Psoas muscle (tissue), 7 donors: ENCODE measurements at regions not wholly inside any gene's neighbourhood (a gene's known extent, or its start where the extent isn't known, plus 50 kb on each side); places are given as distances from the start of the nearest gene placed in this dataset.

ENCODE experiments used
- ATAC-seq, 4 donors: fragments of 200-7000 bp; cut with Tn5 transposase; one replicate each; pipeline ENCODE4 v1.9.1; 2020; ENCODE audit warnings: moderate library complexity in 3 of 4, mild to moderate bottlenecking in 2 of 4
- DNase-seq, 2 donors: peaks; one replicate each; pipeline ENCODE4 v3.0.0-alpha.2; 2020
- H3K27ac ChIP-seq: fragments of 200-600 bp; one replicate; pipeline ENCODE4 v1.8.0; 2022
- H3K27me3 ChIP-seq, 3 donors: fragments of 200-600 bp in 1 of 3; one replicate each; pipeline versions ENCODE4 v1.6.1 to v1.8.0; 2013 to 2022; ENCODE audit warnings: low read length in 2 of 3, mild to moderate bottlenecking in 2 of 3, moderate library complexity in 1 of 3; ENCODE audit not compliant: insufficient read depth in 3 of 3
- H3K36me3 ChIP-seq, 2 donors: fragments of 200-600 bp in 1 of 2; one replicate each; pipeline versions ENCODE4 v1.6.1 to v1.8.0; 2013 to 2022; ENCODE audit warnings: low read depth in 1 of 2, mild to moderate bottlenecking in 1 of 2, moderate library complexity in 1 of 2; ENCODE audit not compliant: insufficient read depth in 1 of 2
- H3K4me1 ChIP-seq: fragments of 200-600 bp; one replicate; pipeline ENCODE4 v1.8.0; 2022
- H3K4me3 ChIP-seq: fragments of 200-600 bp; one replicate; pipeline ENCODE4 v1.8.0; 2022; ENCODE audit warnings: mild to moderate bottlenecking
- H3K9me3 ChIP-seq: fragments of 200-600 bp; one replicate; pipeline ENCODE4 v1.8.0; 2022
- WGBS, 3 donors: extraction: QIAGEN DNeasy Blood & Tissue Kit; methylation state at CpG; one replicate each; pipeline versions ENCODE4 v1.1.6 to v1.1.7; 2013; 5-methylcytosine and 5-hydroxymethylcytosine counted together
- intact Hi-C, 2 donors: fragments of 100-400 bp; cut with DNase I; formaldehyde crosslinking; loops; one replicate each; pipeline versions ENCODE4 v1.11.0 to v1.14.2; 2022
- TF ChIP-seq, protein P1 (sequence below): fragments of 200-600 bp; IDR thresholded peaks from one replicate; pipeline ENCODE4 v1.8.0; 2022; ENCODE audit warnings: antibody characterized with exemption
- donor health status: healthy with polysubstance abuse.
- donor health status: DM: no; HTN: no; CAD: no; lungs with moderate emphysema.
- donor health status: Bipolar disorder and iron deficiency.
- donor health status: healthy.
- donor health status: DM: yes; HTN: yes; CAD: no.
- donor health status: DM: no; HTN: no; CAD: no.
- donor health status: DM: yes; HTN: yes; CAD: no.

DNA sequence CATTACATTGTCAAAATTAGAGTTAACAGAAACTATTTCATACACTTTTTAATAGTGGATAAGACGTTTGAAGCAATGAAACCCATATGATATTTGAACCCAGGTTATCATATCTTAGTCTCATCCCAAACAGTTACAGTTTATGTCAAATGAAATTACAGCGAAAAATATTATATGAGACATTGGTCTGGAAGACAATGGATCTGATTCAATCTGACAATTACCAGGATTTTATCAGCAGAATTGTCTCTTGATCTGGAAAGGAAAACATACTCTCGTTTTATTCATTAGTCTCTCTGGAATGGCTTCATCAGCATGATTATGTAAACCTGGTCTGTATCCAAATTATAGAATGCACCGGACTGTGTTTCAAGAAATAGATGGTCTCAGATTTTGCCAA lies 818.6 kb downstream of the NCAM2 start:
- H3K27me3 ChIP-seq = no peaks in the 10 kb centered on the region
- DNase-seq = no peak
- no peaks in the 10 kb centered on the region for H3K9me3 ChIP-seq
- ATAC-seq = no peak
- intact Hi-C loops = no loop called here
- no peaks in the 10 kb centered on the region for H3K36me3 ChIP-seq
- 57 to 69% (median 64%) methylated on average over 4 of the region's 4 CpGs for WGBS, 3 donors
- TF ChIP-seq, protein P1, sequence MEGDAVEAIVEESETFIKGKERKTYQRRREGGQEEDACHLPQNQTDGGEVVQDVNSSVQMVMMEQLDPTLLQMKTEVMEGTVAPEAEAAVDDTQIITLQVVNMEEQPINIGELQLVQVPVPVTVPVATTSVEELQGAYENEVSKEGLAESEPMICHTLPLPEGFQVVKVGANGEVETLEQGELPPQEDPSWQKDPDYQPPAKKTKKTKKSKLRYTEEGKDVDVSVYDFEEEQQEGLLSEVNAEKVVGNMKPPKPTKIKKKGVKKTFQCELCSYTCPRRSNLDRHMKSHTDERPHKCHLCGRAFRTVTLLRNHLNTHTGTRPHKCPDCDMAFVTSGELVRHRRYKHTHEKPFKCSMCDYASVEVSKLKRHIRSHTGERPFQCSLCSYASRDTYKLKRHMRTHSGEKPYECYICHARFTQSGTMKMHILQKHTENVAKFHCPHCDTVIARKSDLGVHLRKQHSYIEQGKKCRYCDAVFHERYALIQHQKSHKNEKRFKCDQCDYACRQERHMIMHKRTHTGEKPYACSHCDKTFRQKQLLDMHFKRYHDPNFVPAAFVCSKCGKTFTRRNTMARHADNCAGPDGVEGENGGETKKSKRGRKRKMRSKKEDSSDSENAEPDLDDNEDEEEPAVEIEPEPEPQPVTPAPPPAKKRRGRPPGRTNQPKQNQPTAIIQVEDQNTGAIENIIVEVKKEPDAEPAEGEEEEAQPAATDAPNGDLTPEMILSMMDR = no peak
- H3K4me3 ChIP-seq = no peak overlapping the region
- H3K4me1 ChIP-seq = no peaks in the 10 kb centered on the region
- H3K27ac ChIP-seq = no peak overlapping the region

DNA sequence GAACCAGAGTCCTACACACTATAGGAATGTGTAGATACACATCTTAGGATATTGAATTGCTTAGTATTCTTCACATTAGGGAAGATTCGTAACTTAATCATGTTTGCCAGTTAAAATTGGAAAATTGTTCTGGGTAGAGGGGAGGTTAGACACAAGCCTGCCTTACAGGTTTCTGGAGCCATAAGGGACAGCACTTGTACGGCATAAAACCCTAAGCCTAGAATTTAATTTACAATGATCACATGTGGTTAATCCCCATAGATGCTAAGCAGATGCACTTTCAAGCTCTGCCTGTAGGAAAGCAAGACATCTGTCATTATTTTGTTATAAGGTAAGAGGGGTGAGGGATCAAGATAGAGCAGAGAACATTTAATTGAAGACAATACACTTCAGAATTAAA lies 820.7 kb downstream of the NCAM2 start:
- no peak overlapping the region for H3K27ac ChIP-seq
- 62 to 73% (median 69%) methylated on average over 2 of the region's 2 CpGs for WGBS, 3 donors
- TF ChIP-seq, protein P1 = no peak

DNA sequence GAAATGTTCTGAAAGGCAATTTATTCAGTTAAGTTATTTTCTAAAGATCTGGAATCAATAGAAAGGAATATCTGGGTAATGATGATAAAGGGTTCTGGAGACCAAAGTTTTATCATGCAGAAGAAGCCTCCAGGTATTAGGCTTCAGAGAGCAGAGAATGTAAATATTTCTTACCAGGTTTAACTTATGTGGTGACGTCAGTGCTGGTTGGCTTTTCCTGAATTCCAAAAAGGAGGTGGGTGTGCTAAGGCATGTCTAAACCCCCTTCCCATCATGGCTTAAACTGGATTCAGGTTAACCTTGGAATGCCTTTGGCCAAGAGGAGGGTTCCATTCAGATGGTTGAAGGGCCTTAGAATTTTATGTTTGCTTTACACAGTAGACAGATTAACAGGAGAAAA lies 829.9 kb downstream of the NCAM2 start:
- intact Hi-C loops = no loop called here
- H3K36me3 ChIP-seq = no peaks in the 10 kb centered on the region
- no peak overlapping the region for H3K27ac ChIP-seq
- no peak for DNase-seq
- ATAC-seq = no peak
- H3K4me3 ChIP-seq = no peak overlapping the region
- 70 to 95% (median 86%) methylated on average over 1 of the region's 1 CpG for WGBS, 3 donors
- no peaks in the 10 kb centered on the region for H3K4me1 ChIP-seq
- H3K27me3 ChIP-seq = no peaks in the 10 kb centered on the region
- no peaks in the 10 kb centered on the region for H3K9me3 ChIP-seq
- TF ChIP-seq, protein P1 = no peak

More for the DNA sequence above, 820.7 kb downstream of the NCAM2 start:
- intact Hi-C loops = no loop called here
- no peaks in the 10 kb centered on the region for H3K27me3 ChIP-seq
- ATAC-seq (no peak), DNase-seq (no peak)
- no peak overlapping the region for H3K4me3 ChIP-seq
- no peaks in the 10 kb centered on the region for H3K4me1 ChIP-seq
- no peaks in the 10 kb centered on the region for H3K36me3 ChIP-seq
- no peaks in the 10 kb centered on the region for H3K9me3 ChIP-seq

GRCh38 chr21:21831036-21831435 lies 832.8 kb downstream of the NCAM2 start:
- ATAC-seq (no peak), DNase-seq (no peak)
- no peaks in the 10 kb centered on the region for H3K27me3 ChIP-seq
- no peaks in the 10 kb centered on the region for H3K9me3 ChIP-seq
- 87 to 90% (median 89%) methylated on average over 11 of the region's 11 CpGs for WGBS, 3 donors
- intact Hi-C loops = no loop called here
- no peak overlapping the region for H3K4me3 ChIP-seq
- TF ChIP-seq, protein P1 = no peak
- no peak overlapping the region for H3K27ac ChIP-seq
- H3K4me1 ChIP-seq = no peaks in the 10 kb centered on the region
- no peaks in the 10 kb centered on the region for H3K36me3 ChIP-seq

DNA sequence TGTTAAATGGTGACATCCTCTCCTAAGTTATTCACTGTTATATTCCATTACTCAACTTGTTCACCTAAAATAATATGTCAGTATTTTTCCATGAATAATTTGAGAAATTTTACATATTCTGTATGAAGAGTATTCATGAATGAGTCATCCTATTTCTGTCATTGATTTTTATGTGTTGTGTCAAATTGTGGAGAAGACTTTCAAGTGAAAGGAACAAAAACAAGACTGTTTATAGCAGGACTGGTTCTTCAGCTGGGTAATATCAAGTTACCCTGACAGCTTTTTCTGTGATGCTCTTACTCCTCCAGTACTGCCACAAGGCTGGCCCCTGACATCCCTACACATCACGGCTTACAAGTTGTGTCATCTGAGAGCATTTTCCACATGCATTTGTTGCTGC lies 847.7 kb downstream of the NCAM2 start:
- 66 to 69% (median 67%) methylated on average over 1 of the region's 1 CpG for WGBS, 3 donors
- no peak overlapping the region for H3K27ac ChIP-seq
- H3K4me1 ChIP-seq = no peaks in the 10 kb centered on the region
- H3K9me3 ChIP-seq = no peaks in the 10 kb centered on the region
- no peaks in the 10 kb centered on the region for H3K27me3 ChIP-seq
- no peaks in the 10 kb centered on the region for H3K36me3 ChIP-seq
- intact Hi-C loops = no loop called here
- TF ChIP-seq, protein P1 = no peak
- no peak overlapping the region for H3K4me3 ChIP-seq
- DNase-seq (no peak), ATAC-seq (no peak)
